ENCODE measurements at regions not wholly inside any gene's neighbourhood (a gene's known extent, or its start where the extent isn't known, plus 50 kb on each side); places are given as distances from the start of the nearest gene placed in this dataset.

- no peak for TF ChIP-seq GATA3 (IDR thresholded peaks at IDR 0.05; ENCODE audit: low read depth, low read length)
- no peak for TF ChIP-seq GATA2 (IDR thresholded peaks at IDR 0.05; ENCODE audit: low read depth, low read length)
Observed at GRCh38 chr1:181142096-181142958, 53.8 kb downstream of the IER5 start.

Measured in SH-SY5Y (cell line).